Cardiac muscle cell (in vitro differentiated cells and primary cell): ENCODE measurements at regions not wholly inside any gene's neighbourhood (a gene's known extent, or its start where the extent isn't known, plus 50 kb on each side); places are given as distances from the start of the nearest gene placed in this dataset.

Experiments
- DNase-seq, 2 donors: peaks; one replicate each; pipeline versions ENCODE4 v3.0.0 to v3.0.0-alpha.2; 2010 to 2017; ENCODE audit warnings: low read depth in 1 of 2, low spot score in 1 of 2
- H3K27ac ChIP-seq: fragments of 200-600 bp; sonication (generic); 2 replicates; pipeline ENCODE4 v1.5.1; 2016
- H3K27me3 ChIP-seq: fragments of 200-600 bp; sonication (generic); 2 replicates; pipeline ENCODE4 v1.6.0; 2016; ENCODE audit warnings: control low read depth
- H3K36me3 ChIP-seq: fragments of 200-600 bp; sonication (generic); 2 replicates; pipeline ENCODE4 v1.5.1; 2016; ENCODE audit warnings: control low read depth
- H3K4me1 ChIP-seq: fragments of 200-600 bp; sonication (generic); 2 replicates; pipeline ENCODE4 v1.8.1; 2017; ENCODE audit warnings: low read depth, mild to moderate bottlenecking, mixed run types
- H3K4me3 ChIP-seq: fragments of 200-600 bp; sonication (generic); 2 replicates; pipeline ENCODE4 v1.5.1; 2016; ENCODE audit warnings: mild to moderate bottlenecking
- H3K9me3 ChIP-seq: fragments of 200-600 bp; sonication (generic); 2 replicates; pipeline ENCODE4 v1.5.1; 2017; ENCODE audit warnings: low read depth, mild to moderate bottlenecking, control low read depth
- TF ChIP-seq, protein P1 (sequence below): IDR thresholded peaks from 2 replicates; pipeline ENCODE4 v1.5.1; 2012; ENCODE audit warnings: low read depth, mild to moderate bottlenecking, low read length

DNA sequence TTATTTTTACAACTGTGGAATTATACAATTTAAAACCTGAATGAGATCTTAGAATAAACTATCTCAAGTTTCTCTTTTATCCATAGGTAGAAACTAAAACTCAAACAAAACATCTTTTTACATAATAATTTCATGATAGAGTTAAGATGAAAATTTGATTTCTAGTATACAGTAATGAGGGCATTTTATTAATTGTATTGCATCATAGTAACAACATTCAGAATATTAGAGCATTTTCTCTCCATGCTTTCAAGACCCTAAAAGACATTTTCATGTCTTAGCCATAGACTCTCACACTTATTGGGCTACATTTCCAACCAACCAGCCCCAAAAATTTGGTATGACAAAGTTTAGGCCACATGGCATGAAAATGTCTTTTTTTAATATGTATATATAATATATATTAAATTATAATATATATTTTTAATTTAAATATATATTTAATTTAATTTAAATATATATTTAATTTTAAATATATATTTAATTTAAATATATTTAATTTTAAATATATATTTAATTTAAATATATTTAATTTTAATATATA lies 195.7 kb upstream of the STEAP1 start:
- no peak for DNase-seq
- TF ChIP-seq, protein P1, sequence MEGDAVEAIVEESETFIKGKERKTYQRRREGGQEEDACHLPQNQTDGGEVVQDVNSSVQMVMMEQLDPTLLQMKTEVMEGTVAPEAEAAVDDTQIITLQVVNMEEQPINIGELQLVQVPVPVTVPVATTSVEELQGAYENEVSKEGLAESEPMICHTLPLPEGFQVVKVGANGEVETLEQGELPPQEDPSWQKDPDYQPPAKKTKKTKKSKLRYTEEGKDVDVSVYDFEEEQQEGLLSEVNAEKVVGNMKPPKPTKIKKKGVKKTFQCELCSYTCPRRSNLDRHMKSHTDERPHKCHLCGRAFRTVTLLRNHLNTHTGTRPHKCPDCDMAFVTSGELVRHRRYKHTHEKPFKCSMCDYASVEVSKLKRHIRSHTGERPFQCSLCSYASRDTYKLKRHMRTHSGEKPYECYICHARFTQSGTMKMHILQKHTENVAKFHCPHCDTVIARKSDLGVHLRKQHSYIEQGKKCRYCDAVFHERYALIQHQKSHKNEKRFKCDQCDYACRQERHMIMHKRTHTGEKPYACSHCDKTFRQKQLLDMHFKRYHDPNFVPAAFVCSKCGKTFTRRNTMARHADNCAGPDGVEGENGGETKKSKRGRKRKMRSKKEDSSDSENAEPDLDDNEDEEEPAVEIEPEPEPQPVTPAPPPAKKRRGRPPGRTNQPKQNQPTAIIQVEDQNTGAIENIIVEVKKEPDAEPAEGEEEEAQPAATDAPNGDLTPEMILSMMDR = no peak
- Histone ChIP-seq H3K4me1 (no peaks in the 10 kb centered on the region), H3K36me3 (no peaks in the 10 kb centered on the region), H3K4me3 (no peak overlapping the region), H3K27ac (no peak overlapping the region), H3K27me3 (no peaks in the 10 kb centered on the region), H3K9me3 (no peaks in the 10 kb centered on the region)

- H3K27ac ChIP-seq = no peak overlapping the region
- TF ChIP-seq, protein P1 = no peak
These were observed 188.1 kb upstream of the STEAP1 start for GRCh38 chr7:89966067-89966664.

GRCh38 chr7:89975577-89975976 lies 178.7 kb upstream of the STEAP1 start:
- Histone ChIP-seq H3K4me3 (no peak overlapping the region), H3K27ac (no peak overlapping the region), H3K36me3 (no peaks in the 10 kb centered on the region), H3K27me3 (no peaks in the 10 kb centered on the region), H3K9me3 (no peaks in the 10 kb centered on the region), H3K4me1 (peaks cover 7% of the 10 kb centered on the region)
- TF ChIP-seq, protein P1 = no peak
- no peak for DNase-seq

More at GRCh38 chr7:89966067-89966664, 188.1 kb upstream of the STEAP1 start:
- Histone ChIP-seq H3K27me3 (no peaks in the 10 kb centered on the region), H3K4me3 (no peak overlapping the region), H3K36me3 (no peaks in the 10 kb centered on the region), H3K4me1 (no peaks in the 10 kb centered on the region), H3K9me3 (no peaks in the 10 kb centered on the region)
- no peak for DNase-seq

- Histone ChIP-seq H3K4me1 (no peaks in the 10 kb centered on the region), H3K27ac (no peak overlapping the region), H3K36me3 (no peaks in the 10 kb centered on the region), H3K4me3 (no peak overlapping the region), H3K27me3 (no peaks in the 10 kb centered on the region), H3K9me3 (no peaks in the 10 kb centered on the region)
- TF ChIP-seq, protein P1 = no peak
- no peak for DNase-seq
These were observed 166.6 kb upstream of the STEAP1 start for GRCh38 chr7:89987665-89988064.

GRCh38 chr7:89988074-89988473 lies 166.2 kb upstream of the STEAP1 start:
- no peak overlapping the region for H3K27ac ChIP-seq
- no peaks in the 10 kb centered on the region for H3K9me3 ChIP-seq
- H3K4me3 ChIP-seq = no peak overlapping the region
- no peak for DNase-seq
- no peaks in the 10 kb centered on the region for H3K36me3 ChIP-seq
- TF ChIP-seq, protein P1 = no peak
- no peaks in the 10 kb centered on the region for H3K27me3 ChIP-seq
- H3K4me1 ChIP-seq = no peaks in the 10 kb centered on the region
